ENCODE measurements at regions not wholly inside any gene's neighbourhood (a gene's known extent, or its start where the extent isn't known, plus 50 kb on each side); places are given as distances from the start of the nearest gene placed in this dataset.

DNA sequence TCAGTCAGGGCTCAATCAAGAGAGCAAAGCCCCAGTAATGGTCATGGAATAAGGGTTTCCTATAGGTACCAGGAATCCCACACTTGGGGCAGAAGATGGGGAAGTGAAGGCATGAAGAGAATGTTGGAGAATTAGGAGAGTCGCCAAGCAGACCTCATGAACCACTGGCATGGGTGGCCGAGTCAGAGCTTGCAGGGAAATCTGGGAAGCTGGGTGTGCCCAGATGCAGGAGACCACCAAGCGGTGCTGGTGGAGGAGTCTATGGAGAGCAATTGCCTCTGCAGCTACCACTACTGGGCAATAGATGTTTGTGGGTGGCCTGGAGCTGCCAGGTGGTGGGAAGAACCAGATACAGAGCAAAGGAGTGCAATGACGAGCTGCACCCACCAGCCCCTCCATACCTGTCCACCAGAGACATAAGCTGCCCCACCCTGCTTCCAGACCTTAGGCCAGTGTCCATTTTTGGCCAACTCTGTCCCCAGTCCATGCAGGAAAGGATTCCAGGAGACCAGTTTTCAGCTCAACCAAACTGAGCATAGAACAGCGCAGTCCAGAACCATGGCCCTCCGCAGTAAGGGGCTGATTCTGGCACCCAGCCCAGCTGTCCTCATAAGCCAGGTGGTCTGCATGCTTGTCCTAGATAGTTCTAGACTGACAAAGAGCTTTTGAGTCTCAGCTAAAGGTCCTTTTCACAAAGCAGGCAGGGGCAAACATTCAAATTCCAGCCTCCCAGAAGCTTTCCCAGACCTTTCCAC lies 323.9 kb downstream of the GADD45G start:
- TF ChIP-seq, protein P1, sequence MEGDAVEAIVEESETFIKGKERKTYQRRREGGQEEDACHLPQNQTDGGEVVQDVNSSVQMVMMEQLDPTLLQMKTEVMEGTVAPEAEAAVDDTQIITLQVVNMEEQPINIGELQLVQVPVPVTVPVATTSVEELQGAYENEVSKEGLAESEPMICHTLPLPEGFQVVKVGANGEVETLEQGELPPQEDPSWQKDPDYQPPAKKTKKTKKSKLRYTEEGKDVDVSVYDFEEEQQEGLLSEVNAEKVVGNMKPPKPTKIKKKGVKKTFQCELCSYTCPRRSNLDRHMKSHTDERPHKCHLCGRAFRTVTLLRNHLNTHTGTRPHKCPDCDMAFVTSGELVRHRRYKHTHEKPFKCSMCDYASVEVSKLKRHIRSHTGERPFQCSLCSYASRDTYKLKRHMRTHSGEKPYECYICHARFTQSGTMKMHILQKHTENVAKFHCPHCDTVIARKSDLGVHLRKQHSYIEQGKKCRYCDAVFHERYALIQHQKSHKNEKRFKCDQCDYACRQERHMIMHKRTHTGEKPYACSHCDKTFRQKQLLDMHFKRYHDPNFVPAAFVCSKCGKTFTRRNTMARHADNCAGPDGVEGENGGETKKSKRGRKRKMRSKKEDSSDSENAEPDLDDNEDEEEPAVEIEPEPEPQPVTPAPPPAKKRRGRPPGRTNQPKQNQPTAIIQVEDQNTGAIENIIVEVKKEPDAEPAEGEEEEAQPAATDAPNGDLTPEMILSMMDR (optimal IDR thresholded peaks at IDR 0.05 in 1 of 3, IDR thresholded peaks at IDR 0.05 in 1 of 3, conservative IDR thresholded peaks at IDR 0.05 in 1 of 3; ENCODE audit: extremely low read depth in 1 of 3, insufficient read depth in 2 of 3, low read length in 3 of 3): no peak
- TF ChIP-seq EZH2 (IDR thresholded peaks at IDR 0.05; ENCODE audit: low read length): no peak
- FAIRE-seq: no peak
- Histone ChIP-seq H4K20me1 (ENCODE audit: control insufficient read depth, extremely low read depth, insufficient read depth, low read length) (no peaks in the 10 kb centered on the region), H3K4me1 (ENCODE audit: control insufficient read depth, extremely low read depth, insufficient read depth, low read length) (no peaks in the 10 kb centered on the region), H3K27ac (ENCODE audit: control insufficient read depth, insufficient read depth, low read length) (no peak overlapping the region), H3K9me3 (ENCODE audit: control insufficient read depth, low read depth, low read length) (no peaks in the 10 kb centered on the region), H3K79me2 (ENCODE audit: control insufficient read depth, insufficient read depth, low read length) (no peaks in the 10 kb centered on the region), H3K4me2 (ENCODE audit: control insufficient read depth, extremely low read depth, insufficient read depth, low read depth, low read length) (no peak overlapping the region), H2AFZ (ENCODE audit: control insufficient read depth, low read length) (no peak overlapping the region), H3K36me3 (ENCODE audit: control insufficient read depth in 2 of 2, extremely low read depth in 1 of 2, insufficient read depth in 2 of 2, low read length in 2 of 2) (no peaks in the 10 kb centered on the region), H3K27me3 (ENCODE audit: control insufficient read depth, extremely low read depth, insufficient read depth, low read length) (peaks cover 3% of the 10 kb centered on the region), H3K9ac (ENCODE audit: control insufficient read depth, extremely low read depth, insufficient read depth, low read length) (no peak overlapping the region), H3K9me1 (ENCODE audit: control insufficient read depth, extremely low read depth, insufficient read depth, low read length) (no peaks in the 10 kb centered on the region), H3K4me3 (ENCODE audit: control insufficient read depth in 2 of 3, extremely low read depth in 1 of 3, insufficient read depth in 2 of 3, low read depth in 1 of 3, low read length in 3 of 3) (no peak overlapping the region)
- dilution Hi-C loops (cut with MboI; ENCODE audit: extremely low pct_ligation_motif_present, low sequenced_read_pairs): no loop called here
- no peak for DNase-seq (ENCODE audit: low read depth, low spot score)

DNA sequence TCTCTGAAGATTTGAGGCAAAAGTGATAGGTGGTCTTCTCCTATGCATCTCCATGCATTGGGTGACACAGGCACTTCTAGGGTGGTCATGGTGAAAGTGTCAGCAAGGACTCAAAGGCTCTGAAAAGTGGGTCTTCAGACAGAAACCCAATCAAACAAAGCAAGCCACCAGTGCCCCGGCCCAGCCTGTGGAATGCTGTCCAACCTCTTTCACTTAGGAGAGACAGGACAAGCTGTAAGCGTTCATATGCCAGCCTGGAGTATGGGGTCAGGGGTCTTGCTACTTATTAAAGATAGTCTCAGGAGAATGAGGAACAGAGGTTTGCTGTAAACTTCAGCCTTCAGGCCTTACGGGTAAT lies 324.5 kb downstream of the GADD45G start:
- Histone ChIP-seq H3K27ac (ENCODE audit: control insufficient read depth, insufficient read depth, low read length) (no peak overlapping the region), H3K4me2 (ENCODE audit: control insufficient read depth, extremely low read depth, insufficient read depth, low read depth, low read length) (no peak overlapping the region), H4K20me1 (ENCODE audit: control insufficient read depth, extremely low read depth, insufficient read depth, low read length) (no peaks in the 10 kb centered on the region), H3K79me2 (ENCODE audit: control insufficient read depth, insufficient read depth, low read length) (no peaks in the 10 kb centered on the region), H3K9me1 (ENCODE audit: control insufficient read depth, extremely low read depth, insufficient read depth, low read length) (no peaks in the 10 kb centered on the region), H3K4me1 (ENCODE audit: control insufficient read depth, extremely low read depth, insufficient read depth, low read length) (no peaks in the 10 kb centered on the region), H3K4me3 (ENCODE audit: control insufficient read depth in 2 of 3, extremely low read depth in 1 of 3, insufficient read depth in 2 of 3, low read depth in 1 of 3, low read length in 3 of 3) (no peak overlapping the region), H2AFZ (ENCODE audit: control insufficient read depth, low read length) (no peak overlapping the region), H3K9me3 (ENCODE audit: control insufficient read depth, low read depth, low read length) (no peaks in the 10 kb centered on the region), H3K36me3 (ENCODE audit: control insufficient read depth in 2 of 2, extremely low read depth in 1 of 2, insufficient read depth in 2 of 2, low read length in 2 of 2) (no peaks in the 10 kb centered on the region), H3K27me3 (ENCODE audit: control insufficient read depth, extremely low read depth, insufficient read depth, low read length) (peaks cover 3% of the 10 kb centered on the region), H3K9ac (ENCODE audit: control insufficient read depth, extremely low read depth, insufficient read depth, low read length) (no peak overlapping the region)
- dilution Hi-C loops (cut with MboI; ENCODE audit: extremely low pct_ligation_motif_present, low sequenced_read_pairs): no loop called here
- FAIRE-seq: no peak
- TF ChIP-seq, protein P1 (optimal IDR thresholded peaks at IDR 0.05 in 1 of 3, IDR thresholded peaks at IDR 0.05 in 1 of 3, conservative IDR thresholded peaks at IDR 0.05 in 1 of 3; ENCODE audit: extremely low read depth in 1 of 3, insufficient read depth in 2 of 3, low read length in 3 of 3): no peak
- no peak for TF ChIP-seq EZH2 (IDR thresholded peaks at IDR 0.05; ENCODE audit: low read length)
- no peak for DNase-seq (ENCODE audit: low read depth, low spot score)

Measured in keratinocyte (primary cell).